Fibroblast of lung (primary cell): ENCODE measurements at regions not wholly inside any gene's neighbourhood (a gene's known extent, or its start where the extent isn't known, plus 50 kb on each side); places are given as distances from the start of the nearest gene placed in this dataset.
"Not testable (repeated sequence)": the region's sequence is repeated elsewhere in the genome, so short reads cannot be mapped to it uniquely, and the experiment has no call there.

Experiments
- DNase-seq, 2 donors: peaks; one replicate each; pipeline versions ENCODE4 v3.0.0 to v3.0.0-alpha.2; 2010; ENCODE audit warnings: low read depth in 2 of 2
- H2AFZ ChIP-seq: 2 replicates; pipeline ENCODE4 v1.5.1; 2012; ENCODE audit warnings: low read length, control low read depth, inconsistent platforms
- H3K27ac ChIP-seq: 2 replicates; pipeline ENCODE4 v1.5.1; 2011; ENCODE audit warnings: low read length, control low read depth; ENCODE audit not compliant: insufficient read depth
- H3K27me3 ChIP-seq: 2 replicates; pipeline ENCODE4 v1.5.1; 2011; ENCODE audit warnings: mild to moderate bottlenecking, low read length; ENCODE audit not compliant: control insufficient read depth, insufficient read depth
- H3K36me3 ChIP-seq: 2 replicates; pipeline ENCODE4 v1.5.1; 2011; ENCODE audit warnings: low read length; ENCODE audit not compliant: control insufficient read depth, insufficient read depth
- H3K4me1 ChIP-seq: 2 replicates; pipeline ENCODE4 v1.5.1; 2011; ENCODE audit warnings: low read length; ENCODE audit not compliant: control insufficient read depth, insufficient read depth; ENCODE audit errors: extremely low read depth
- H3K4me2 ChIP-seq: 2 replicates; pipeline ENCODE4 v1.5.1; 2011; ENCODE audit warnings: low read length, control low read depth; ENCODE audit not compliant: insufficient read depth; ENCODE audit errors: extremely low read depth
- H3K4me3 ChIP-seq, 4 experiments: fragments of 200-600 bp in 1 of 4; sonication (generic) in 1 of 4; replicated peaks in 1 of 4; 2 replicates each; pipeline ENCODE4 v1.5.1; 2011 to 2016; ENCODE audit warnings: low read length in 4 of 4, low read depth in 3 of 4, mild to moderate bottlenecking in 3 of 4, control low read depth in 2 of 4, inconsistent platforms in 1 of 4, mixed read lengths in 1 of 4; ENCODE audit not compliant: insufficient read depth in 1 of 4; ENCODE audit errors: control extremely low read depth in 1 of 4
- H3K79me2 ChIP-seq: 2 replicates; pipeline ENCODE4 v1.5.1; 2012; ENCODE audit warnings: mild to moderate bottlenecking, low read length, inconsistent platforms; ENCODE audit not compliant: control insufficient read depth, insufficient read depth
- H3K9ac ChIP-seq: 2 replicates; pipeline ENCODE4 v1.5.1; 2011; ENCODE audit warnings: mild to moderate bottlenecking, low read length, control low read depth; ENCODE audit not compliant: insufficient read depth
- H3K9me3 ChIP-seq: 2 replicates; pipeline ENCODE4 v1.5.1; 2012; ENCODE audit warnings: low read depth, low read length; ENCODE audit not compliant: control insufficient read depth, insufficient read depth
- H4K20me1 ChIP-seq: 2 replicates; pipeline ENCODE4 v1.5.1; 2011; ENCODE audit warnings: low read length; ENCODE audit not compliant: control insufficient read depth, insufficient read depth; ENCODE audit errors: extremely low read depth
- EZH2 ChIP-seq: IDR thresholded peaks from 2 replicates; pipeline ENCODE4 v1.5.1; 2012; ENCODE audit warnings: low read length, control low read depth, mild to moderate bottlenecking; ENCODE audit errors: missing control alignments
- TF ChIP-seq, protein P1 (sequence below), 2 donors: IDR thresholded peaks in 1 of 2; conservative IDR thresholded peaks in 1 of 2; 1 replicate in 1 of 2; 2 replicates in 1 of 2; pipeline ENCODE4 v1.5.1; 2011 to 2012; ENCODE audit warnings: low read length in 2 of 2, control low read depth in 1 of 2, inconsistent platforms in 1 of 2, low read depth in 1 of 2, mild to moderate bottlenecking in 1 of 2

DNA sequence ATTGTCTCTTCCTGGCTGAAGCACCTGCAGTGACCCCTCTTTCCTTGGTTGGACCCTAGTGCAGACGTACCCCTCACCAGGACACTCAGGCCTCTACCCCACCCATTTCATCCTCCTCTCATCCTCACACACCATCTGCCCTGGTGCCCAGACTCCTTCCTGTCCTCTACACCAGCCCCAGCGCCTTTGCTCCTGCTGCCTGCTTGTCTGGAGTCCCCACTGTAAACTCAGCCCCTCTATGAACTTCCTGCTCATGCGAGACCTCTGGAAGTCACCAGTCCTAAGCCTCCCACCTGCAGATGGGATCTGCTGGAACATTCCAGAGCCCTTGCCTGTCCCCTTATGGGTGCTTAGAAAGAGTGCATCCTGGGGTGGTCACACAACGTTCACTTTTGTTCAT, 242.5 kb downstream of the ADGRD1 start:
- H3K36me3 ChIP-seq: no peaks in the 10 kb centered on the region
- no peaks in the 10 kb centered on the region for H3K27me3 ChIP-seq
- no peak overlapping the region for H3K4me2 ChIP-seq
- H3K4me3 ChIP-seq: no peak overlapping the region
- DNase-seq: no peak
- no peaks in the 10 kb centered on the region for H3K9me3 ChIP-seq
- no peaks in the 10 kb centered on the region for H3K79me2 ChIP-seq
- no peaks in the 10 kb centered on the region for H4K20me1 ChIP-seq
- no peak for TF ChIP-seq EZH2
- TF ChIP-seq, protein P1, sequence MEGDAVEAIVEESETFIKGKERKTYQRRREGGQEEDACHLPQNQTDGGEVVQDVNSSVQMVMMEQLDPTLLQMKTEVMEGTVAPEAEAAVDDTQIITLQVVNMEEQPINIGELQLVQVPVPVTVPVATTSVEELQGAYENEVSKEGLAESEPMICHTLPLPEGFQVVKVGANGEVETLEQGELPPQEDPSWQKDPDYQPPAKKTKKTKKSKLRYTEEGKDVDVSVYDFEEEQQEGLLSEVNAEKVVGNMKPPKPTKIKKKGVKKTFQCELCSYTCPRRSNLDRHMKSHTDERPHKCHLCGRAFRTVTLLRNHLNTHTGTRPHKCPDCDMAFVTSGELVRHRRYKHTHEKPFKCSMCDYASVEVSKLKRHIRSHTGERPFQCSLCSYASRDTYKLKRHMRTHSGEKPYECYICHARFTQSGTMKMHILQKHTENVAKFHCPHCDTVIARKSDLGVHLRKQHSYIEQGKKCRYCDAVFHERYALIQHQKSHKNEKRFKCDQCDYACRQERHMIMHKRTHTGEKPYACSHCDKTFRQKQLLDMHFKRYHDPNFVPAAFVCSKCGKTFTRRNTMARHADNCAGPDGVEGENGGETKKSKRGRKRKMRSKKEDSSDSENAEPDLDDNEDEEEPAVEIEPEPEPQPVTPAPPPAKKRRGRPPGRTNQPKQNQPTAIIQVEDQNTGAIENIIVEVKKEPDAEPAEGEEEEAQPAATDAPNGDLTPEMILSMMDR (conservative IDR thresholded peaks at IDR 0.05 in 1 of 2, IDR thresholded peaks at IDR 0.05 in 1 of 2; ENCODE audit: low read depth in 1 of 2, low read length in 2 of 2): no peak
- no peaks in the 10 kb centered on the region for H3K4me1 ChIP-seq
- no peak overlapping the region for H3K9ac ChIP-seq
- H2AFZ ChIP-seq: no peak overlapping the region
- no peak overlapping the region for H3K27ac ChIP-seq

DNA sequence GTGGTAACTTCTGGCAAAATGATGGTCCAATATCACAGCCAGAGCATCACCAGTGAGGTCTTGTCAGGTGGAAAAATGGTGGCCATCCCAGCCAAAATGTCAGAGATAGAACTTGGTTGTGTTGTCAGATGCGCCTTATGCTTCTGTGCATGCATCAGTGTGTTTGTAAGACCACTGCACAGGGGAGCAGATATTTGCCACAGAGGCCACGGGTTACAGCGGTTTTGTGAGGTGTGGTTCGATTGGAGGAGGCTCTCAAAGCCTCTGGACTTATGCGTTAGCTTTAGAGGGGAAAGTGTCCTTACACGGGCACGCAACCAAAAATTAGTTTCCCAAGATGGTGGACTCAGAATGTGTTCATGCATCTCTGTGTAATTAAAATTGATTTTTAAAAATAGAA, 243.8 kb downstream of the ADGRD1 start:
- H4K20me1 ChIP-seq: no peaks in the 10 kb centered on the region
- no peak for DNase-seq

DNA sequence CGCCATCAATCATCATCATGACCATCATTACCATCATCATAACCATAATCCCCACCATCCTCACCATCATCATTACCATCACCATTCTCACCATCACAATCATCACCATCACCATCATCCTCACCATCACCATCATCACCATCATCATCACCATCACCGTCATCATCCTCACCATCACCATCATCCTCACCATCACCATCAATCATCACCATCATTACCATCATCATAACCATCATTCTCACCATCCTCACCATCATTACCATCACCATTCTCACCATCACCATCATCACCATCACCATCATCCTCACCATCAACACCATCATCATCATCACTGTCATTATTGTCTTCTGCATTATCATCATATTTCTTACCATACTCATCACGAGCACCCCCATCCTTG, 245.5 kb downstream of the ADGRD1 start:
- Histone ChIP-seq H3K4me3 (no peak overlapping the region), H3K4me1 (no peaks in the 10 kb centered on the region), H3K36me3 (no peaks in the 10 kb centered on the region), H3K27ac (no peak overlapping the region), H3K9me3 (no peaks in the 10 kb centered on the region), H4K20me1 (no peaks in the 10 kb centered on the region), H3K79me2 (no peaks in the 10 kb centered on the region), H3K4me2 (no peak overlapping the region), H3K27me3 (no peaks in the 10 kb centered on the region), H3K9ac (no peak overlapping the region), H2AFZ (no peak overlapping the region)
- no peak for DNase-seq
- TF ChIP-seq, protein P1 (conservative IDR thresholded peaks at IDR 0.05 in 1 of 2, IDR thresholded peaks at IDR 0.05 in 1 of 2; ENCODE audit: low read depth in 1 of 2, low read length in 2 of 2): no peak
- TF ChIP-seq EZH2: no peak

More for the DNA sequence above, 243.8 kb downstream of the ADGRD1 start:
- H3K27ac ChIP-seq: no peak overlapping the region
- no peak overlapping the region for H3K4me3 ChIP-seq
- H3K4me1 ChIP-seq: no peaks in the 10 kb centered on the region
- no peaks in the 10 kb centered on the region for H3K36me3 ChIP-seq
- no peaks in the 10 kb centered on the region for H3K9me3 ChIP-seq
- no peak overlapping the region for H3K4me2 ChIP-seq
- H3K9ac ChIP-seq: no peak overlapping the region
- H3K27me3 ChIP-seq: no peaks in the 10 kb centered on the region
- no peaks in the 10 kb centered on the region for H3K79me2 ChIP-seq
- no peak for TF ChIP-seq EZH2
- TF ChIP-seq, protein P1 (conservative IDR thresholded peaks at IDR 0.05 in 1 of 2, IDR thresholded peaks at IDR 0.05 in 1 of 2; ENCODE audit: low read depth in 1 of 2, low read length in 2 of 2): no peak
- H2AFZ ChIP-seq: no peak overlapping the region

DNA sequence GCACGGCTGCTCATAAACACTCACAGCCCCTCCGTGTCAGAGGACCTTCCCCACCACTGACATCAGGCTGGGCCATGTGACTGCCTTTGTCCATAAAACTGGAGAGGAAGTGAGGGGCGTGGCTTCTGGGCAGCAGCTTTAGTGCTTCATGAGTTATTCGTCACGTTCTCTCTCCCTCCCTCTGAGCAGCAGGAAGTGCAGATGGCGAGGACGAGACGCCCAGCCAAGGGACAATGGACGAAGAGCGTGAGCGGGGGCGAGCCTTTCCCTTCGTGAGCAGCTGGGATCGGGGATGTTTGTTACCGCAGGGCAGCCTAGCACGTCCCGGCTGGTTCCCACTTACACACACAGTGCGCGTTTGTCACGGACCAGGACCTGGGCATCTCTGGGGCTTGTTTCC, 248.2 kb downstream of the ADGRD1 start:
- H4K20me1 ChIP-seq, H3K27ac ChIP-seq, H3K4me1 ChIP-seq, H3K4me2 ChIP-seq, H3K36me3 ChIP-seq, H3K79me2 ChIP-seq, DNase-seq, H3K9me3 ChIP-seq, H3K27me3 ChIP-seq, H3K9ac ChIP-seq, H2AFZ ChIP-seq, H3K4me3 ChIP-seq: not testable (repeated sequence)
